ENCODE measurements at regions not wholly inside any gene's neighbourhood (a gene's known extent, or its start where the extent isn't known, plus 50 kb on each side); places are given as distances from the start of the nearest gene placed in this dataset.

DNA sequence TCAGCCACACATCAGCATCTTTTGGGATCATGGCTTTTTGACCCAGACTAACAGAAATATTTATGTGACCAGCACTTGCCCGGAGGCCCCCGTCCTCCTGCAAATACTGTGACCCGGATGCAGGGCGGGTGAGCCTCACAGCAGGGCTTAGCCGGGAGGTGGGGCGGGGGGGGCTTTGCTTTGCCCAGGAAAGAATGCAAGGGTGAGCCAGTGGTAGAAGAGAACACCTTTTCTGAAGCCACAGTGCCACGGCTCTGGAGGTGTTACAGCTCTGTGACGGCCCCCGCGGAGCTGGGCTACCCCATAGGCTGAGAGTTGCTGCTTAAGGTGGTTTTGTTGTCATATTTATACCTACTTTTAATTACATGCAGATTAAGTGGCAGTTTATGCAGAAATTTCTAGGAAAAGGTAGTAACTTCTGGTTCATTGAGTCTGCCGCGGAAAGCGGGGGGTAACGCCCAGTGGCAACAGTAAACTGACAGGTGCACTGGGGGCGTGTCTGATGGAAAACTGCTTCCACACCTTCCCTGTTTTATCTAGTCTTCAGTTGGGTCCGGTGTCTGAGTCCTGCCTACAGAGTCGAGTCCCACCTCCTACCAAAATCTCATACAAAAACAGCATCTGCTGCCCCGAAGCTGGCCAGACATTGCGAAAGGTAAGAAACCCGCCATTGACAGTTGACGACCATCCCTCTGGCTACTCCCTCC is 187.9 kb downstream of the TEX29 start:
- no peak overlapping the region for H3K4me2 ChIP-seq (ENCODE audit: insufficient read depth, low read length)
- H3K9me3 ChIP-seq (ENCODE audit: low read depth, low read length), result no peaks in the 10 kb centered on the region
- no peak overlapping the region for H3K4me3 ChIP-seq (ENCODE audit: insufficient read depth, low read length)
- no peak overlapping the region for H2AFZ ChIP-seq (ENCODE audit: low read length)
- no peaks in the 10 kb centered on the region for H3K79me2 ChIP-seq (ENCODE audit: insufficient read depth, low read length)
- no peaks in the 10 kb centered on the region for H4K20me1 ChIP-seq (ENCODE audit: insufficient read depth, low read length)
- no peak for DNase-seq (ENCODE audit: insufficient read length, low spot score, missing footprints)
- H3K36me3 ChIP-seq (ENCODE audit: insufficient read depth, low read length), result no peaks in the 10 kb centered on the region
- no peak for TF ChIP-seq CTCF (IDR thresholded peaks at IDR 0.05; ENCODE audit: extremely low read depth, low read depth, low read length)
- no peak overlapping the region for H3K27ac ChIP-seq (ENCODE audit: low read depth, low read length)
- no peaks in the 10 kb centered on the region for H3K4me1 ChIP-seq (ENCODE audit: insufficient read depth, low read length)
- no peaks in the 10 kb centered on the region for H3K27me3 ChIP-seq (ENCODE audit: insufficient read depth, low read length)

GRCh38 chr13:111508902-111509509 is 188.6 kb downstream of the TEX29 start:
- H3K4me2 ChIP-seq (ENCODE audit: insufficient read depth, low read length), result no peak overlapping the region
- H4K20me1 ChIP-seq (ENCODE audit: insufficient read depth, low read length), result no peaks in the 10 kb centered on the region
- H3K79me2 ChIP-seq (ENCODE audit: insufficient read depth, low read length), result no peaks in the 10 kb centered on the region
- DNase-seq (ENCODE audit: insufficient read length, low spot score, missing footprints), result no peak
- no peaks in the 10 kb centered on the region for H3K4me1 ChIP-seq (ENCODE audit: insufficient read depth, low read length)
- H3K27ac ChIP-seq (ENCODE audit: low read depth, low read length), result no peak overlapping the region
- H3K4me3 ChIP-seq (ENCODE audit: insufficient read depth, low read length), result no peak overlapping the region
- H3K27me3 ChIP-seq (ENCODE audit: insufficient read depth, low read length), result no peaks in the 10 kb centered on the region
- no peak for TF ChIP-seq CTCF (IDR thresholded peaks at IDR 0.05; ENCODE audit: extremely low read depth, low read depth, low read length)
- no peak overlapping the region for H2AFZ ChIP-seq (ENCODE audit: low read length)
- H3K9me3 ChIP-seq (ENCODE audit: low read depth, low read length), result no peaks in the 10 kb centered on the region
- H3K36me3 ChIP-seq (ENCODE audit: insufficient read depth, low read length), result no peaks in the 10 kb centered on the region

- Histone ChIP-seq H3K79me2 (ENCODE audit: insufficient read depth, low read length) (no peaks in the 10 kb centered on the region), H4K20me1 (ENCODE audit: insufficient read depth, low read length) (no peaks in the 10 kb centered on the region), H2AFZ (ENCODE audit: low read length) (no peak overlapping the region), H3K27ac (ENCODE audit: low read depth, low read length) (no peak overlapping the region), H3K27me3 (ENCODE audit: insufficient read depth, low read length) (no peaks in the 10 kb centered on the region), H3K4me2 (ENCODE audit: insufficient read depth, low read length) (no peak overlapping the region), H3K9me3 (ENCODE audit: low read depth, low read length) (no peaks in the 10 kb centered on the region), H3K4me1 (ENCODE audit: insufficient read depth, low read length) (no peaks in the 10 kb centered on the region), H3K36me3 (ENCODE audit: insufficient read depth, low read length) (no peaks in the 10 kb centered on the region), H3K4me3 (ENCODE audit: insufficient read depth, low read length) (no peak overlapping the region)
- TF ChIP-seq CTCF (IDR thresholded peaks at IDR 0.05; ENCODE audit: extremely low read depth, low read depth, low read length), result no peak
- no peak for DNase-seq (ENCODE audit: insufficient read length, low spot score, missing footprints)
Measured at GRCh38 chr13:111510502-111511218, 190.2 kb downstream of the TEX29 start.

DNA sequence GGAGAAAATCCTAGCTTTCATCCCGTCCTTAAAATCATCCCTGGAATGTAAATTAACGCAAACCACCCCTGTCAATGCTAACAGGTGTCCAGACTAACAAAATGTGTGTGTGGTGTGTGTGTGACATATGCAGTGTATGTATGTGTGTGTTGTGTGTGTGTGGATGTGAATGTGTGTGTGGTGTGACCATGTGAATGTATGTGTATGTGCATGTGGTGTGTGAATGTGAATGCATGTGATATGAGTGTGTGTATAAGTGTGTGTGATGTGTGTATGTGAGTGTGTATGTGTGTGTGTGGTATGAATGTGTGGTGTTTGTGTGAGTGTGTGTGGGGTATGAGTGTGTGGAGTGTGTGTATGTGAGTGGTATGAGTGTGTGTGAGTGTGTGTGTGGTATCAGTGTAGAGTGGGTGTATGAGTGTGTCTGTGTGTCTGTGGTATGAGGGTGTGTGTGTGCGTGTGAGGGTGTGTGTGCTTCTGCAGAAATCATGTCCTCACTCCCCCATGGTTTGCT is 190.8 kb downstream of the TEX29 start:
- Histone ChIP-seq H2AFZ (ENCODE audit: low read length) (no peak overlapping the region), H3K4me3 (ENCODE audit: insufficient read depth, low read length) (no peak overlapping the region), H3K36me3 (ENCODE audit: insufficient read depth, low read length) (no peaks in the 10 kb centered on the region), H4K20me1 (ENCODE audit: insufficient read depth, low read length) (no peaks in the 10 kb centered on the region), H3K27me3 (ENCODE audit: insufficient read depth, low read length) (no peaks in the 10 kb centered on the region), H3K9me3 (ENCODE audit: low read depth, low read length) (no peaks in the 10 kb centered on the region), H3K4me1 (ENCODE audit: insufficient read depth, low read length) (no peaks in the 10 kb centered on the region), H3K4me2 (ENCODE audit: insufficient read depth, low read length) (no peak overlapping the region), H3K27ac (ENCODE audit: low read depth, low read length) (no peak overlapping the region), H3K79me2 (ENCODE audit: insufficient read depth, low read length) (no peaks in the 10 kb centered on the region)
- DNase-seq (ENCODE audit: insufficient read length, low spot score, missing footprints), result peak; percentile 34
- no peak for TF ChIP-seq CTCF (IDR thresholded peaks at IDR 0.05; ENCODE audit: extremely low read depth, low read depth, low read length)
